ENCODE measurements at regions not wholly inside any gene's neighbourhood (a gene's known extent, or its start where the extent isn't known, plus 50 kb on each side); places are given as distances from the start of the nearest gene placed in this dataset.

DNA sequence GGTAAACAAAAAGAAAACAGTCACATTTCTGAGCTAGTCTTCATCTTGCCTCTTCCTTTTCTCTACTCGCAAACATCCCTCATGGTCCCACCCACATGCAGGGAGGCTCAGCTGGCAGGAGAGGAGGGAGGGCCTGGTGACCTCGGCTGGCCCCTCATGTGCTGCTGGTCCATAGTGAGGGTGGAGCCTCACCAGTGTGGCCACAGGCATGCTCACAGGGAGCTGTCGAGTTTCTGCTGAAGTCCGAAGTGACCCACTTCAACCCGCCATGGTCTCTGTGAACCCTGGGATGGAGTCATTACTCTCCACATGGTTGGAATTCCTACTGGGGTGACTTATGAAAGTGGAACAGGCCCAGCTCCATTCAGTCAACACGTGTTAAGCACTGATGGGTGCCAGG, 253.4 kb downstream of the RHOU start:
- Histone ChIP-seq H3K4me1 (ENCODE audit: insufficient read depth, low read length) (peaks cover 46% of the 10 kb centered on the region), H3K9me3 (ENCODE audit: low read length) (no peaks in the 10 kb centered on the region), H3K36me3 (replicated peaks in 1 of 2; ENCODE audit: control insufficient read depth in 1 of 2, insufficient read depth in 2 of 2, low read length in 2 of 2) (no peaks in the 10 kb centered on the region), H2AFZ (ENCODE audit: low read length) (no peak overlapping the region), H3K27ac (ENCODE audit: extremely low read length, insufficient read depth, low read length) (no peak overlapping the region), H3K27me3 (ENCODE audit: control insufficient read depth in 1 of 2, insufficient read depth in 2 of 2, low read length in 2 of 2) (no peaks in the 10 kb centered on the region), H3K79me2 (ENCODE audit: insufficient read depth, low read length) (no peaks in the 10 kb centered on the region), H3K9ac (ENCODE audit: insufficient read depth, low read depth, low read length) (no peak overlapping the region), H3K4me2 (ENCODE audit: low read depth, low read length) (no peak overlapping the region), H4K20me1 (ENCODE audit: insufficient read depth, low read length) (no peaks in the 10 kb centered on the region), H3K4me3 (replicated peaks in 1 of 3; ENCODE audit: insufficient read depth in 1 of 3, low read depth in 2 of 3, low read length in 3 of 3) (no peak overlapping the region)
- in situ Hi-C loops (cut with HindIII; ENCODE audit: extremely low pct_ligation_motif_present, low pct_unique_long_range_greater_than_20kb) (no loop called here), intact Hi-C loops (cut with micrococcal nuclease; ENCODE audit: unreplicated experiment) (no loop called here)
- BruUV-seq (replicated peaks): no TSS peak
- ChIA-PET POLR2A (no interaction called here), CTCF (ENCODE audit: low intra/inter-chr PET ratio, low total read pairs) (no interaction called here)
- 53% methylated on average over 5 of the region's 6 CpGs for WGBS (ENCODE audit: low lambda C conversion rate)
- FAIRE-seq (no peak), ATAC-seq (no peak; the same call in 1 of the 3 replicates), DNase-seq (ENCODE audit: low spot score) (peak; percentile 36)
- TF ChIP-seq ZNF644 (CRISPR knock-in tag; IDR thresholded peaks at IDR 0.05; ENCODE audit: low read depth) (0 out of 2 replicates have a peak, but pooled peaks have one; percentile 22), ZNF563 (CRISPR knock-in tag; IDR thresholded peaks at IDR 0.05) (no peak), FOXK1 (CRISPR knock-in tag; IDR thresholded peaks at IDR 0.05; ENCODE audit: borderline replicate concordance, low read depth) (no peak), SP140L (CRISPR knock-in tag; IDR thresholded peaks at IDR 0.05; ENCODE audit: borderline replicate concordance) (no peak), REPIN1 (CRISPR knock-in tag; IDR thresholded peaks at IDR 0.05; ENCODE audit: borderline replicate concordance, low read depth) (no peak)
- TF ChIP-seq, protein P1, sequence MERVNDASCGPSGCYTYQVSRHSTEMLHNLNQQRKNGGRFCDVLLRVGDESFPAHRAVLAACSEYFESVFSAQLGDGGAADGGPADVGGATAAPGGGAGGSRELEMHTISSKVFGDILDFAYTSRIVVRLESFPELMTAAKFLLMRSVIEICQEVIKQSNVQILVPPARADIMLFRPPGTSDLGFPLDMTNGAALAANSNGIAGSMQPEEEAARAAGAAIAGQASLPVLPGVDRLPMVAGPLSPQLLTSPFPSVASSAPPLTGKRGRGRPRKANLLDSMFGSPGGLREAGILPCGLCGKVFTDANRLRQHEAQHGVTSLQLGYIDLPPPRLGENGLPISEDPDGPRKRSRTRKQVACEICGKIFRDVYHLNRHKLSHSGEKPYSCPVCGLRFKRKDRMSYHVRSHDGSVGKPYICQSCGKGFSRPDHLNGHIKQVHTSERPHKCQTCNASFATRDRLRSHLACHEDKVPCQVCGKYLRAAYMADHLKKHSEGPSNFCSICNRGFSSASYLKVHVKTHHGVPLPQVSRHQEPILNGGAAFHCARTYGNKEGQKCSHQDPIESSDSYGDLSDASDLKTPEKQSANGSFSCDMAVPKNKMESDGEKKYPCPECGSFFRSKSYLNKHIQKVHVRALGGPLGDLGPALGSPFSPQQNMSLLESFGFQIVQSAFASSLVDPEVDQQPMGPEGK (CRISPR knock-in tag; IDR thresholded peaks at IDR 0.05): no peak
- TF ChIP-seq, protein P2, sequence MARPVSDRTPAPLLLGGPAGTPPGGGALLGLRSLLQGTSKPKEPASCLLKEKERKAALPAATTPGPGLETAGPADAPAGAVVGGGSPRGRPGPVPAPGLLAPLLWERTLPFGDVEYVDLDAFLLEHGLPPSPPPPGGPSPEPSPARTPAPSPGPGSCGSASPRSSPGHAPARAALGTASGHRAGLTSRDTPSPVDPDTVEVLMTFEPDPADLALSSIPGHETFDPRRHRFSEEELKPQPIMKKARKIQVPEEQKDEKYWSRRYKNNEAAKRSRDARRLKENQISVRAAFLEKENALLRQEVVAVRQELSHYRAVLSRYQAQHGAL (CRISPR knock-in tag; IDR thresholded peaks at IDR 0.05; ENCODE audit: not compliant biosample characterization): no peak
- TF ChIP-seq, protein P3, sequence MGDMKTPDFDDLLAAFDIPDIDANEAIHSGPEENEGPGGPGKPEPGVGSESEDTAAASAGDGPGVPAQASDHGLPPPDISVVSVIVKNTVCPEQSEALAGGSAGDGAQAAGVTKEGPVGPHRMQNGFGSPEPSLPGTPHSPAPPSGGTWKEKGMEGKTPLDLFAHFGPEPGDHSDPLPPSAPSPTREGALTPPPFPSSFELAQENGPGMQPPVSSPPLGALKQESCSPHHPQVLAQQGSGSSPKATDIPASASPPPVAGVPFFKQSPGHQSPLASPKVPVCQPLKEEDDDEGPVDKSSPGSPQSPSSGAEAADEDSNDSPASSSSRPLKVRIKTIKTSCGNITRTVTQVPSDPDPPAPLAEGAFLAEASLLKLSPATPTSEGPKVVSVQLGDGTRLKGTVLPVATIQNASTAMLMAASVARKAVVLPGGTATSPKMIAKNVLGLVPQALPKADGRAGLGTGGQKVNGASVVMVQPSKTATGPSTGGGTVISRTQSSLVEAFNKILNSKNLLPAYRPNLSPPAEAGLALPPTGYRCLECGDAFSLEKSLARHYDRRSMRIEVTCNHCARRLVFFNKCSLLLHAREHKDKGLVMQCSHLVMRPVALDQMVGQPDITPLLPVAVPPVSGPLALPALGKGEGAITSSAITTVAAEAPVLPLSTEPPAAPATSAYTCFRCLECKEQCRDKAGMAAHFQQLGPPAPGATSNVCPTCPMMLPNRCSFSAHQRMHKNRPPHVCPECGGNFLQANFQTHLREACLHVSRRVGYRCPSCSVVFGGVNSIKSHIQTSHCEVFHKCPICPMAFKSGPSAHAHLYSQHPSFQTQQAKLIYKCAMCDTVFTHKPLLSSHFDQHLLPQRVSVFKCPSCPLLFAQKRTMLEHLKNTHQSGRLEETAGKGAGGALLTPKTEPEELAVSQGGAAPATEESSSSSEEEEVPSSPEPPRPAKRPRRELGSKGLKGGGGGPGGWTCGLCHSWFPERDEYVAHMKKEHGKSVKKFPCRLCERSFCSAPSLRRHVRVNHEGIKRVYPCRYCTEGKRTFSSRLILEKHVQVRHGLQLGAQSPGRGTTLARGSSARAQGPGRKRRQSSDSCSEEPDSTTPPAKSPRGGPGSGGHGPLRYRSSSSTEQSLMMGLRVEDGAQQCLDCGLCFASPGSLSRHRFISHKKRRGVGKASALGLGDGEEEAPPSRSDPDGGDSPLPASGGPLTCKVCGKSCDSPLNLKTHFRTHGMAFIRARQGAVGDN (CRISPR knock-in tag; IDR thresholded peaks at IDR 0.05): peak; percentile 28; the same call in 1 of the 2 replicates
- TF ChIP-seq, protein P4, sequence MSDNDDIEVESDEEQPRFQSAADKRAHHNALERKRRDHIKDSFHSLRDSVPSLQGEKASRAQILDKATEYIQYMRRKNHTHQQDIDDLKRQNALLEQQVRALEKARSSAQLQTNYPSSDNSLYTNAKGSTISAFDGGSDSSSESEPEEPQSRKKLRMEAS (IDR thresholded peaks at IDR 0.05): 0 out of 2 replicates have a peak, but pooled peaks have one; percentile 35
- TF ChIP-seq, protein P5, sequence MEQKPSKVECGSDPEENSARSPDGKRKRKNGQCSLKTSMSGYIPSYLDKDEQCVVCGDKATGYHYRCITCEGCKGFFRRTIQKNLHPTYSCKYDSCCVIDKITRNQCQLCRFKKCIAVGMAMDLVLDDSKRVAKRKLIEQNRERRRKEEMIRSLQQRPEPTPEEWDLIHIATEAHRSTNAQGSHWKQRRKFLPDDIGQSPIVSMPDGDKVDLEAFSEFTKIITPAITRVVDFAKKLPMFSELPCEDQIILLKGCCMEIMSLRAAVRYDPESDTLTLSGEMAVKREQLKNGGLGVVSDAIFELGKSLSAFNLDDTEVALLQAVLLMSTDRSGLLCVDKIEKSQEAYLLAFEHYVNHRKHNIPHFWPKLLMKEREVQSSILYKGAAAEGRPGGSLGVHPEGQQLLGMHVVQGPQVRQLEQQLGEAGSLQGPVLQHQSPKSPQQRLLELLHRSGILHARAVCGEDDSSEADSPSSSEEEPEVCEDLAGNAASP (CRISPR knock-in tag; IDR thresholded peaks at IDR 0.05; ENCODE audit: borderline replicate concordance): peak; percentile 83; the same call in 1 of the 2 replicates
- TF ChIP-seq, protein P6, sequence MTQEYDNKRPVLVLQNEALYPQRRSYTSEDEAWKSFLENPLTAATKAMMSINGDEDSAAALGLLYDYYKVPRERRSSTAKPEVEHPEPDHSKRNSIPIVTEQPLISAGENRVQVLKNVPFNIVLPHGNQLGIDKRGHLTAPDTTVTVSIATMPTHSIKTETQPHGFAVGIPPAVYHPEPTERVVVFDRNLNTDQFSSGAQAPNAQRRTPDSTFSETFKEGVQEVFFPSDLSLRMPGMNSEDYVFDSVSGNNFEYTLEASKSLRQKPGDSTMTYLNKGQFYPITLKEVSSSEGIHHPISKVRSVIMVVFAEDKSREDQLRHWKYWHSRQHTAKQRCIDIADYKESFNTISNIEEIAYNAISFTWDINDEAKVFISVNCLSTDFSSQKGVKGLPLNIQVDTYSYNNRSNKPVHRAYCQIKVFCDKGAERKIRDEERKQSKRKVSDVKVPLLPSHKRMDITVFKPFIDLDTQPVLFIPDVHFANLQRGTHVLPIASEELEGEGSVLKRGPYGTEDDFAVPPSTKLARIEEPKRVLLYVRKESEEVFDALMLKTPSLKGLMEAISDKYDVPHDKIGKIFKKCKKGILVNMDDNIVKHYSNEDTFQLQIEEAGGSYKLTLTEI (CRISPR knock-in tag; conservative IDR thresholded peaks at IDR 0.05): no peak

Measured in HepG2 (cell line).